ENCODE measurements at regions not wholly inside any gene's neighbourhood (a gene's known extent, or its start where the extent isn't known, plus 50 kb on each side); places are given as distances from the start of the nearest gene placed in this dataset.

GRCh38 chr4:181258569-181258968 lies 984.6 kb upstream of the TENM3 start:
- DNase-seq (ENCODE audit: low read depth in 2 of 2), result no peak

- DNase-seq (ENCODE audit: low read depth in 2 of 2), result no peak
These were observed 984.0 kb upstream of the TENM3 start for GRCh38 chr4:181259081-181259709.

DNA sequence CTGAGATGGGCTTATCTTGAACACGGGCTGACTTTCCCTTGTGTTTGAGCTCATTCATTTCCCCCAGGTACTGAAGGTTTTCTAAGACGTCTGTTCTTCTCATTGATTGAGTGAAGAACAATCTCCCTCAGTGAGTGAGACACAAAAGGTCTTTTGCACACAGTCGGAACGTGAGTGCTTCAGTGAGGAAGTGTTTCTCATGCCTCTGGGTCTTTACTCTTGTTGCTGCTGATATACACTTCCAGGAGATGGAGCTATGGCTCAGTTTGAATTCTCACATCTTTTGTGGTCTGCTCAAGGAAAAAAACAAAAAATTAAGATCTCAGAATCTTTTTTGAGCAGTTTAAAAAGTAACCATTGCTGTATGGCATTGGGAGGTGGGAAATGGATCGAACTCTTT lies 981.9 kb upstream of the TENM3 start:
- DNase-seq (ENCODE audit: low read depth in 2 of 2), result no peak

DNA sequence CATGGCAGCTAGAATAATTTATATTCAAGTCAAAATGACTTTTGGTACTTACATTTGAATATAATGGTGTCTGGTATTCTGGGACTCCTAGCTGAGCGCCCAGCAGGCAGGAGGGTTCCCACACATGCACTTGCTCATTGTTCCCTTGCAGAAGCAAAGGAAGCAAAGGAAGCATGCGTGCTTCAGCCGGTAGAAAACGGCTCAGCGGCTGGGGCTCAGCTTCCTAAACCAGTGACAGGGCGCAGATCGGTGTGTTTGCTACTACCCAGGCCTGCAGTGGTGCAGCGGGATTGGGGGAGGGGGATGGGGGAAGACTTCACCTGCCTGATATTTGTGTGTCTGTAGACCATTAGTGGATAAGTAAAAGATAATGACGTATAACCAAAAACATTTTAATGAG lies 978.3 kb upstream of the TENM3 start:
- no peak for DNase-seq (ENCODE audit: low read depth in 2 of 2)

GRCh38 chr4:181265370-181265769 lies 977.8 kb upstream of the TENM3 start:
- DNase-seq (ENCODE audit: low read depth in 2 of 2), result no peak

DNA sequence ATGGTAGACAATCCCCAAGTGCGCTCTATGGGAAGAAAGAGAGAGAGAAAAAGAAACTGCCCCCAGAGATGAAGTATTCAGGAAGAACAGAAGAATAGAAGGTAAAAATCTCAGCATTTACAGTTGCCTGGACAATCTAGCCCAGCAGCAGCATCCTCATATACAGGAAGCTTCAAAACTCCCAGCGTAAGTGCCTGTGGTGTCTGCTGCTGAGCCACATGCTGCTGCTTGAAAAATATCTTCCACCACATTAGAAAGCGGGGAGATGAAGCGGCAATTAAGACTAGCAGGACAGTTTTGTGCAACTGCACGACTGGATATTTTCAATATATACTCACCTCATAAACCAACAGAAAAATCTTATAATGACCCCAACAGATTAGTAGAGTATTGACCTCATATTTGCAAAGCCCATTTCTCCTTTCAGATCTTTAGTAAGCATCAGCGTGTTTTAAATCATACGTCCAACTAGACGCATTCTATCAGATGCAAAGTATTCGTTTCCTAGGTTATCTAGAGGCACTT lies 972.0 kb upstream of the TENM3 start:
- no peak for DNase-seq (ENCODE audit: low read depth in 2 of 2)

- no peak for DNase-seq (ENCODE audit: low read depth in 2 of 2)
These were observed 970.8 kb upstream of the TENM3 start for GRCh38 chr4:181272422-181272821.

DNA sequence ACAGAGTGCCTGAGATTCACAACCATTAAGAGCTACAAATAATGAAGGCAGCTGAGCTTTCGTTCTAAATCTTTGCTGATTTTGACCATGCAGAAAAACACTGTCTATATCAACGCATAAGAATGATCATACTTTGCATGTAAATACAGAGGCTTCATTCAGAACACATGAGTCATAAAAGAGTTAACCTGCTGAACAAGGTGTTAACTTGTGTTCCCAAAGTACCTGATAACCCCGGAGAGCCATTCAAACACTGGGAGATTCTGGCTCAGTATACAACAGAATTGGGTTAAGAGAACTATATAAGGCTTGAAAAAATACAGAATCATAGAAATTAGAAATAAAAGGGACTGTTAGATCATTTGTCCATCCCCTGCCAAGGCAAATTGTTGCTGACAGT lies 964.3 kb upstream of the TENM3 start:
- no peak for DNase-seq (ENCODE audit: low read depth in 2 of 2)

DNA sequence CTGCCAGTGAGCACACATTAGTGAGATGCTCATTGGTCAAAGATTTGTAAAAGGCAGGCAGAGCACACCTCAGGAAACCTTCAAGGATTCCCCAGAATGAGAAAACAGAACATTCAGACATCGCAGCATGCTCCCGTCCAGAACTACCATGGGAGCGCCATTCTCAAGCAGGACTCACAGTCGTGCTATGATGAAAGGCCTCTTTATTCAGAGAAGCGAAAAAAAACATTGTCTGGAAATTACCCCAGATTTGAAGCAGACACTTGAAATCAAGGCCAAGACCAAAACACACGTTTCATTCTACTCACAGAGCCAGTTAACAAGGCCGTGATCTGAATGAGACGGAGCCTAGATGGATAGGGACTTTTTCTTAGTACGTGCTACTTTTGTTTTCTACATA lies 961.8 kb upstream of the TENM3 start:
- DNase-seq (ENCODE audit: low read depth in 2 of 2), result no peak

GRCh38 chr4:181289198-181289597 lies 954.0 kb upstream of the TENM3 start:
- no peak for DNase-seq (ENCODE audit: low read depth in 2 of 2)

DNA sequence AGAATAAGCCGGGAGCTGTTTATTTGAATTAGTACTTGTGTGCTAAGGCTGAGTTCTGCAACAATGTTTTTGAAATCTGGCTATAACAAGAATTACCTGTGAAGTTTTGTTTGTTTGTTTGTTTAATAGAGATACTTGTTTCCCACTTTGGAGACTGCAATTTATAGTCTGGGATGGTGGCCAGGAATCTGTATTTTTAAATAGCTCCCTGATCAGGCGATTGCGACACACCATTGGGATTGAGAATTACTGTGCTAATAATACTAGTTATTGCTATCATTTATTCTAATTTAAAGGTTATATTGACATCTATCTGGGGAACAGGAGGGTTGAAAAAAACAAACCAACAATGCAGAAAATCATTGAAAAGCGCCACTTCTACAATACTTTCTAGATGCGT lies 951.6 kb upstream of the TENM3 start:
- DNase-seq (ENCODE audit: low read depth in 2 of 2), result no peak

- DNase-seq (ENCODE audit: low read depth in 2 of 2), result no peak
These were observed 950.2 kb upstream of the TENM3 start for GRCh38 chr4:181293014-181293413.

GRCh38 chr4:181293541-181293940 lies 949.7 kb upstream of the TENM3 start:
- DNase-seq (ENCODE audit: low read depth in 2 of 2), result no peak

- no peak for DNase-seq (ENCODE audit: low read depth in 2 of 2)
These were observed 948.8 kb upstream of the TENM3 start for GRCh38 chr4:181294421-181294820.

- DNase-seq (ENCODE audit: low read depth in 2 of 2), result no peak
These were observed 941.2 kb upstream of the TENM3 start for GRCh38 chr4:181301735-181302710.

DNA sequence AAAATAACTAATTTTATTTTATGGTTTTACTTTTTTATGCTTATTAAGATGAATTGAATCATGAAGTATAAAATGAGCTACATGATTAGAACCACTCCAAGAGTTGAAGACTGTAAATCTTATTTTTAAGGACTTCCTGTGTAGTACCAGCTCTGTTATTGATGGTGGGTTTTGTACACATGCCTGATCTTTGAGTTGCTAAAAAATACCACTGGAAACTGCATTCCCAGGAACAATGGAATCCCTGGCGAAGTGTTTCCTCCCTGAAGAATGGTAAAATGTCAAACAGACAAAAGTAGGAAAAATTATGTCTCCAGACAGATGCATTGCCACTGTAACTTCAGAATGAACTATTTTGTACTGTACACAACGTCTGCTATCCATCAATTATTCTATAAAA lies 935.4 kb upstream of the TENM3 start:
- no peak for DNase-seq (ENCODE audit: low read depth in 2 of 2)

- DNase-seq (ENCODE audit: low read depth in 2 of 2), result no peak
These were observed 934.5 kb upstream of the TENM3 start for GRCh38 chr4:181308476-181309312.

DNA sequence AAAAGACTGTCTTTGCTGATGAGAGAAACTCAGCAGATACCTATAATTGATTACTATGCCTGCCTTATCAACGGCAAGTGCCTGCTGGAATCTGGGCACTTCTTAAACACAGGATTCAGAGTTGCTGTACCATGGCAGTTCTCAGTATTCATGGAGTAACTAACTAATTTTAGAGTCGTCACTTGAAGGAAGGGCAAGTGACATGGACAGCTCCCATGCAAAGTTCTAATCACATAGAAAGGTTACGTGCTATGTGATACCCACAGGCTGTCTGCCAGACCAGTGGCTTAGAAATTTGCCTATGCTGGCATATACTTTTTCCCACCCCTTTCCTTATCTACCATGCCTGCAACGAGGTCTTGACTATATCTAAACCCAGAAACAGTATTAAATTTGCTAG lies 931.1 kb upstream of the TENM3 start:
- no peak for DNase-seq (ENCODE audit: low read depth in 2 of 2)

DNA sequence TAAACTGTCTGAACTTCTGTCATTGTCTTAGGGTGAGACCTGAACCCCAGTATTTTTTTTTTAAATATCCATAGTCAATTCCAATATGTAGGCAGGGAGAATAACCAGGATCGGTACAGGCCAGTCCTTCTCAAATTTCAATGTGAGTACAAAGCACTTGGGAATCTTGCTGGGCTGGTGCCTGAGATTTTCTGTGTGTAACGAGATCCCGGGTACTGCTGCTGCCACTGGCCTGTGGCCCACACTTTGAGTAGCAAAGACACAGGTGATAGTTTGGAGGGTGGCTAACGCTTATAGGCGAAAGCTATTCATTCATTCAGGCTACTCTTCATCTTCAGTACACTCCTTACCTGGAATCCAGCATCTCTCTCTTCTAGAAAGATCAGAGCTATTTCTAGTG lies 923.6 kb upstream of the TENM3 start:
- no peak for DNase-seq (ENCODE audit: low read depth in 2 of 2)

GRCh38 chr4:181323061-181323460 lies 920.1 kb upstream of the TENM3 start:
- no peak for DNase-seq (ENCODE audit: low read depth in 2 of 2)

DNA sequence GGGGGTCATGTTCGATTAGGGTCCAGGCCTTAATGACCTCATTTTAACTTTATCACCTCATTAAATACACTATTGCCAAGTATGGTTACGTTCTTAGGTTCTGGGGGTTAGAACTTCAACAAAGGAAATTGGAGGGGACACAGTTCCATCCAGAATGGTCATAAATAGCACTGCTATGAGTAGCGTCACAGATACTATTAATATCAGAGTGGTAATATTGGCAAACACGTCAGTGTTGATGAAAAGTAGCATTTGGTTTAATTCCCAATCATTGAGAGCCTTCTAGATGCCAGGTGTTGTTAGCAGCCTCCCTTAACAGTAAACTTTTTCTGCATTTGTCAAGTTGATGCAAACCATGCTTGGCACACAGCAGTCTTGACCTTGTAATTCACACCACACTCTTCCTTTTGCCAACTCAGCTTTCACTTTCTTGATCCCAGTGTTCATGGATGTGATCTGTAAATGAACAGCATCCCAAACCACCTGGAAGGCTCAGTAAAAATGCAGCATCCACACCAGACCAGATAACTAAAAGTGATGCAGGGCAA lies 912.5 kb upstream of the TENM3 start:
- DNase-seq (ENCODE audit: low read depth in 2 of 2), result no peak

- no peak for DNase-seq (ENCODE audit: low read depth in 2 of 2)
These were observed 912.0 kb upstream of the TENM3 start for GRCh38 chr4:181331214-181331613.

Data from stimulated activated CD4-positive, alpha-beta T cell treated with anti-CD3 and anti-CD28 coated beads, Interleukin-1b, Interleukin-23, amount 100 ng/mL, for 4 hours (primary cell).